GM18951 (cell line): ENCODE measurements at regions not wholly inside any gene's neighbourhood (a gene's known extent, or its start where the extent isn't known, plus 50 kb on each side); places are given as distances from the start of the nearest gene placed in this dataset.
"Not testable (repeated sequence)": the region's sequence is repeated elsewhere in the genome, so short reads cannot be mapped to it uniquely, and the experiment has no call there.

ENCODE experiments used
- POLR2A ChIP-seq: IDR thresholded peaks from 4 replicates; pipeline ENCODE4 v1.6.1; 2011; ENCODE audit warnings: mild to moderate bottlenecking; ENCODE audit not compliant: insufficient read length, insufficient read depth; ENCODE audit errors: extremely low read depth
- in situ Hi-C: fragments of 300-500 bp; cut with MboI; formaldehyde crosslinking; loops from one replicate; pipeline ENCODE4 v1.12.0; 2022; ENCODE audit warnings: low sequenced_read_pairs, mixed read lengths, inconsistent platforms; ENCODE audit not compliant: unreplicated experiment

DNA sequence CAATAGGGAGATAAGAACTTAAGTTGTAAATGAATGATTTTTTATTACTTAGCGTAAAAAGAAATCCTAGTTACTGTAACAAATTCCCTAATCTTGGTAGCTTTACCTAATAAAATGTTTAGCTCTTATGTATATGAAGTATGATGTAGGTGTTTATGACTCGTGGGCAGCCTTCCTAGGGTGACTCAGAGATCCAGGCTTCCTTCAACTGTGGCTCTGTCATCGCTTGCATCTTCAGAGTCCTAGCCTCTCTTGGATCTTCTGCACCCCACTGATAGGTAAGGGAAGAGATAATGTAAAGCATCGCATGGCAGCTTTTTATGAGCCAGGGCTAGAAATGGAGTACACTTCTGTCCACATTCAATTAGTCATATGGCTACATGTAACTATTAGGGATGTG is 165.6 kb upstream of the GLRA2 start:
- TF ChIP-seq POLR2A: no peak
- in situ Hi-C loops: no loop called here

DNA sequence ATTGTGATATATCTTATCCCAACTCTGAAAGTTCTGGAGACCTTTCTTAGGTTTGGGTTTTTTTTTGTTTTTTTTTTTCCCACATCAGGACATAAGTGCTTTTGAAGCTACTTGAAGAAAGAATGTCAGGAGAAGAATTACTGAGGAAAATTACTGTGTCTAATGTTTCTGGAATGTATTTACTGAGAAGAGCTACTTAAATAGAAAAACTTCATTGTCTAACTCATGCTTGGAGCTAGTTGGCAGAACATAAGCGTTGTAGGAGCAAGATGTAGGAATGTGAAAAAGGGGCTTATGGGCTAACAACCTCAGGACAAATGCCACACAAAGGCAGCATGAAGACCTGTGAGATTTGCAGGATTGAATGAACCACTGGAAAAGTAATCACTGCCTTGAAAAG is 166.6 kb upstream of the GLRA2 start:
- TF ChIP-seq POLR2A: no peak
- in situ Hi-C loops: no loop called here

GRCh38 chrX:14361435-14361834 is 167.9 kb upstream of the GLRA2 start:
- in situ Hi-C loops: no loop called here

DNA sequence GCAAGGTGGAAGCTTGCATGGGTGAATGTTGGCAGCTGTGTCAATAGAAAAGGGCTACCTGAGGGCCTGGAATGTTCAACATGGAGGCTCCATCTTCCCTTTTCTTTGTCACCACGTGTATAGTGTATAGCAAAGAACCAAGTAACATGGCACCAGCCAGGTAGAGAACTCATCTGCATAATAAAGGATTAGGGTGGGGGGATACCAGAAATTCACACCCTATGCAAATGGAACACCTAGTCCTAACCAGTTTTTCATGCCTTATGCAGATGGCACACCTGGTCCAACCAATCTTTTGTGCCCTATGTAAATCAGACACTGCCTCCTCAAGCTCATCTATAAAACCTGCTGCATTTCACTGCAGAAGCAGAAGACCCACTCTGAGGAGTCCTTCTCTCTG is 169.6 kb upstream of the GLRA2 start:
- TF ChIP-seq POLR2A: no peak
- in situ Hi-C loops: no loop called here

More at GRCh38 chrX:14361435-14361834, 167.9 kb upstream of the GLRA2 start:
- no peak for TF ChIP-seq POLR2A

DNA sequence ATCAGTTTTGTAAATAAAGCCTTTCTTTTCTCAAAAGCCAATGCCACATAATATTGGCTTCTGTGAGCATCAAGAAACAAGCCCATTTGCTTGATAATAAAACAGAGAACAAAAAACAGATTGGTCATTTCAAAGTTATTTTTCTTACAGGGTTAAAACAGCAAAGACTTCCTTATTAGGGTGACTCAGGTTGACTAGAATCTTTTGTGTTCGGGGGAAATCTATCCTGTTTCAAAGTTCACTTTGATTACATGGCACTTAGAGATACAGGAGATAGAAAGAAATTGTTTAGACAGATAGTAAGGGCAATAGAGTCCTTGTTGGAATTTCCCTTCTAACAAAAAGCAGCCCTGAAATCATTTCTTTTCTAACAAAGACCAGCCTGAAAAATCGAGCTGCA is 170.0 kb upstream of the GLRA2 start:
- no peak for TF ChIP-seq POLR2A
- in situ Hi-C loops: no loop called here

- no peak for TF ChIP-seq POLR2A
- in situ Hi-C loops: no loop called here
Measured at GRCh38 chrX:14357314-14357713, 172.0 kb upstream of the GLRA2 start.

DNA sequence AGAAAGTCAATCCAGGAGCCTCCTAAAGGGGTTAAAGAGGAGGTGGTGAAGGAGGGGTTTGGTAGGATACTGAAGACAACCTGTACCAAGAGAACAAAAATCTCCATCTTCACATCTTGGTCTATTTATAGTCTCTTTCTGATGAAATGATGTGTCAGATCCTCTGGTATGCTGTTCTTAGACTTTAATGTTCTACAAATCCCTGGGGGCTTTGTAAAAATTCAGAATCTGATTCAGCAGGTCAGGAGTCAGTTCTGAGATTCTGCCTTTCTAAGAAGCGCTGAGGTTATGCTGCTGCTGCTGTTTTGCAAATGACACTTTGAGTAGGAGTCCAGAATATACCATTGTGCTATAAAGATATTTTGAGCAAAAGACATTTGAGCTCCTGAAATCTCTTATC is 172.9 kb upstream of the GLRA2 start:
- no peak for TF ChIP-seq POLR2A
- in situ Hi-C loops: no loop called here

DNA sequence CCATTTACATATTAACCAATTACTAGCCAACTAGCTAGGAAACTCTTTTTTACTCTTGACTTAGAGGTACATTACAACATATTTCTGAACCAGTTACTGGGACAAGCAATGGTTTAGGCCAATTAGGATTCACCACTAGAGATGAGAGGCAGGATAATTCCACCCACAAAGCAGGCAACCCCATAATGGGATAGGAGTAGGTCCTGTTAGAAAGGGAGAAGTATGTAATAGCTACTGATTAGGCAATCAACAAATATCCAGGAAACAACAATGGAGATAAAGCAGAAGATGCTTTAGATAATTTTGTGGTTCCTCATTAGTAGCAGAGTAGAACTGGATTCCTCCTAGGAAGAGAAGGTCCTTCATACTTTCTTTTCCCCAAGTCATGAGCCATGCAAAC is 173.8 kb upstream of the GLRA2 start:
- in situ Hi-C loops: no loop called here

DNA sequence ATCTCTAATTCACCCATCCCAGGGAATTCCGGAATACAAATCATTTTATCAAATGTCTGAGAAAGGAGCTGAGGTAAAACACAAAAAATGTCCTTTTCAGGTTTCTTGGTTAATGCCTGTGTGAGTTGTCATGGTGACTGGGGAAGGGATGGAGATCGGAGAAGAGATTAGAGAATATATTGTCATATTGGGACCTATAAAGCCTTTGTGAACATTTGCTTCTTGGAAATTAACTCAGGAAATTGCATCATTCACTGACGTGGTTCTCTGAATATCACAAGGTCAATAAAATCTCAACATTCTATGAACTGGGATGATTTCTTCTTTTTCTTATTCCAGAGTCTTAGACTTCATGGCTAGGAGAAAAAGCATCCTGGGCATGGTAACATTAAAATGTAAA is 174.8 kb upstream of the GLRA2 start:
- TF ChIP-seq POLR2A: no peak
- in situ Hi-C loops: no loop called here

More for the DNA sequence above, 173.8 kb upstream of the GLRA2 start:
- no peak for TF ChIP-seq POLR2A

- in situ Hi-C loops: no loop called here
- no peak for TF ChIP-seq POLR2A
Measured at GRCh38 chrX:14352511-14352910, 176.8 kb upstream of the GLRA2 start.

GRCh38 chrX:14351611-14352303 is 177.6 kb upstream of the GLRA2 start:
- in situ Hi-C loops: no loop called here
- no peak for TF ChIP-seq POLR2A

- in situ Hi-C loops: no loop called here
- no peak for TF ChIP-seq POLR2A
Measured at GRCh38 chrX:14347523-14347922, 181.8 kb upstream of the GLRA2 start.

DNA sequence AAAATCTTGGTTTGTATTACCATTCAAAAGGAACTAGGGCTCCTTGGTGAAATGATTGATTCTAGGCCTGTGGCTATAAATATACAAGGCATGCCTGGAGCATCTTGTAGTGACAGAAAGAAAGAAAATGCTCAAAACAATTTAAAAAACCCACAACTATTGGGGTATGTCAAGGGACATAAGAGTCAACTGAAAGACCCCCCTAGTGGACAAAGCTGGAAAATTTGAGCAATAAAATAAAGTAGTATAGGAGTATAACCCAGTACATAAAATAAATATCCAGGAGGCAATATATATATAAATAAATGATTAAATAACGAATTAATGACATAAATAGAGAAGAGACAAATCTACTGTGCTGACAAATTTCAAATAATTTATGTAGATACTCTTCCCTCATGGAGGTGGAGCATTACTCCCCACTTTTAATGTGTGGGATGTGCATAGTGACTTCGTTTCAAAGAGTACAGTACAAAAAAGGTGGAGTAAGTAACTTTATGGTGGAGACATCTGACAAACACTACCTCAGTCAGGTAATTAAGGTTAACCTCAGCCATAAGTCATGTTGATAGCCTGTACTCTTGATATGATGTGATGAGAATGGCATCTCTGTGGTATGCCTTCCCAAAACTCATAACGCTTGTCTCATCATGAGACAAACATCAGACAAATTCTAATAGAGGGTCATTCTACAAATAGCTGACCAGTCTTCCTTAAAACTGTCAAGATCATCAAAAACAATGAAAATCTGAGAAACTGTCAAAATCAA is 185.0 kb upstream of the GLRA2 start:
- no peak for TF ChIP-seq POLR2A
- in situ Hi-C loops: no loop called here

- no peak for TF ChIP-seq POLR2A
- in situ Hi-C loops: no loop called here
Measured at GRCh38 chrX:14309431-14309830, 219.9 kb upstream of the GLRA2 start.

DNA sequence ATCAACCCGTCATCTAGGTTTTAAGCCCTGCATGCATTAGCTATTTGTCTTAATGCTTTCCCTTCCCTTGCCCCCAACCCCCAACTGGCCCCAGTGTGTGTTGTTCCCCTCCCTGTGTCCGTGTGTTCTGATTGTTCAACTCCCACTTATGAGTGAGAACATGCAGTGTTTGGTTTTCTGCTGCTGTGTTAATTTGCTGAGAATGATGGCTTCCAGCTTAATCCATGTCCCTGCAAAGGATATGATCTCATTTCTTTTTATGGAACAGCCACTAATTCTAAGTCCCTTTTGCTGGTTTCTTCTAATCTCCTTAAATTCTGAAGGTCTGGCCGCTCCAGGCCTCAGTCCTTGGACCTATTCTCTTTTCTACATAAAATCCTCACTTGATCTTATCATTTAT is 220.4 kb upstream of the GLRA2 start:
- in situ Hi-C loops: not testable (repeated sequence)
